HG03378 (cell line): ENCODE measurements at regions not wholly inside any gene's neighbourhood (a gene's known extent, or its start where the extent isn't known, plus 50 kb on each side); places are given as distances from the start of the nearest gene placed in this dataset.
"Not testable (repeated sequence)": the region's sequence is repeated elsewhere in the genome, so short reads cannot be mapped to it uniquely, and the experiment has no call there.

Experiments
- ATAC-seq: cut with Tn5 transposase; IDR thresholded peaks from one replicate; pipeline ENCODE4 v1.9.1; 2021; ENCODE audit warnings: mild to moderate bottlenecking, moderate library complexity; ENCODE audit not compliant: unreplicated experiment

DNA sequence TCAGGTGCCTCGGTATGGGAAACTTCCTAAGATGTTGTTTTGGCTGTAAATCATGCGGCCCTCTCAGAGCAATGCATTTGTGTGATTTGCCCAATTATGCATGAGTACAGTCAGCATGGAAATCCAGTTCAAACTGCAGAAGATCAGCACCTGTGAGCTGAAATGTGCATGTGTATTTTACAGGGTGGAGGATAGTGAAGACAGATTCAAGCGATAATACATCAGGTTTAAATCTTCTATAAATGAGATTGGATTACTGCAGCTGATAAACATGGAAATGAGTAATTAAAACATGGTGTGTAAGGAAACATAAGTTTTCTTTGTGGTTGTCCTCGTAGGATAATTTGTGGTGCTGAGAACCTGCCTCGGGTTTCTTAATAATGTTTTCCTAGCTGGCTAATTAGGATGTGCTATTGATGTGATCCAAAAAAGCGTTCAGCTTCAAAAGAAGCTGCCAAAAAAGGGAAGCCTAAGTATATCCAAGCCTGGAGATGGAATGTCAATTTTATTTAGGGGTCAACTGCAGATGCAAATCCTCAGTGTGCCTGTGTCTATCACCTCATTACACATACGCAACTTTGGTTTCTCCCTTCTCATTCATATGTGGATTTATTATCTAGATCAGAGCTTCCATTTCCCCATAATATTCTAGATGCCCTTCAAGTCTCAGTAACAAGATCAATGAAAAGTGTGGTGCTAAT is 117.1 kb upstream of the CCDC28A start:
- no peak for ATAC-seq

DNA sequence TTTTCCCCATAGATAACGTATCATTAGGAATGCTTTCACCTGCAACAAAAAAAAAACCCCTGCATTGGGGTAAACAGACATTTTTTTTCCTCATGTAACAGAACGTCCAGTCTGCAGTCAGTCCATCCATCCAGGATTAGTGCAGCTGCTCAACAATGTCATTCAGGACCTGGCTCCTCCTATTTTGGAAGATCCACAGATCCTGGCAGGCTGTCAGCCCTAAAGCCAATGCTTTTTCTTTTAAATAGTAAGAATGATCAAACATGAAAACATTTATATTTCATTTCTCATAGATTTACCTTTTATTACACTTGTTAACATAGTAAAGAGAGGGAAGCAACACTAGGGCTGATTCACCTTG is 116.5 kb upstream of the CCDC28A start:
- no peak for ATAC-seq

DNA sequence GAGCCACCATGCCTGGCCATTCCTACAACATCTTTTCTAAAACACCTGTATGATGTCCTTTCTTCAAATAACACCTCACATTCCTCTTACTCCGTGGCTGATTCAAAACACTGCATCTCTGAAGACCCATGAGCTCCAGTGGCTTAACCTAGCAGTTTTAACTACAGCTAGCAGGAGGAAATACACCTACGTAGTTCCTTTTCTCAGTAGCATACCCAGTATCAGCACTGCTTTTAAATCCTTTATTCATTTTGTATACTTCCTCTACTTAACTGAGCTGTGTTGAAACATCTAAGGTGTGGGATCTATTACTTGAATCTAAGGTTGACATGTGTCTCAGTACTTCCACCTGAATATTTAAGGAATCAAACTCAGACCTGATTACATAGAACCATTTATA is 113.6 kb upstream of the CCDC28A start:
- ATAC-seq = no peak

GRCh38 chr6:138662471-138662870 is 111.1 kb upstream of the CCDC28A start:
- ATAC-seq = no peak

- no peak for ATAC-seq
Observed at GRCh38 chr6:138663892-138664291, 109.7 kb upstream of the CCDC28A start.

- ATAC-seq = no peak
Observed at GRCh38 chr6:138664745-138665144, 108.8 kb upstream of the CCDC28A start.

- no peak for ATAC-seq
Observed at GRCh38 chr6:138666636-138667035, 106.9 kb upstream of the CCDC28A start.

DNA sequence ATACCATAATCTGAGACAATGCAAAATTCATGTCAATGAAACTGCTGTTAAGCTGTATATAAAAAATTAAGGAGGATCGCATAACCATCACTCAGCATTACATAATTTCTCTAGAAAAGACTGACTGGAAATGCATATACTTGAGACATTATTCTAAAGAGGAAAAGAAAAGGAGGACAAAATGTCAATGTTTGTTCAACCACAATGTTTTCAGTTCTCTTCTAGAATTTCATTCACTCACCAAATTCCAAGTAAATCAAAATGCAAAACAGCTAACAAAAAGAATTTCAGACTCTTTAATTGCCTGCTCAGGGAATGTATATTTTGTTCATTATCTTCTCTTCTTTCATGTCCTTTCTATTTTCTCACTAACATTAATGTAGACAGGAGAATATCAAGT is 106.2 kb upstream of the CCDC28A start:
- no peak for ATAC-seq

DNA sequence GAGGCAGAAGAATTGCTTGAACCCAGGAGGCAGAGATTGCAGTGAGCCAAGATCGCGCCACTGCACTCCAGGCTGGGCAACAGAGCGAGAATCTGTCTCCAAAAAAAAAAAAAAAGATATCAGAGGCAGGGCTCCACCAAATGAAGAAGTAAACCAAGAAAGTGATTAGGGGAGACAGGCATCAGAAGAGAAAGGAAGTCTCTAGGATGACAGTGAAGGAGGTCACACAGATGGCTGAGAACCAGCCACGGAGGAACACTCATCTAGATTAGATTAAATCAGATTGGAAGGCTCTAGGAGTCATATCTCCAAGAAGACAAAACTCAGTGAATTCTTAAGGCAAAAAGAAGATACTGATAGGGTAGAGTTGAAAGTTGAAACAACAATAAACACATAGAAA is 102.2 kb upstream of the CCDC28A start:
- ATAC-seq = no peak

DNA sequence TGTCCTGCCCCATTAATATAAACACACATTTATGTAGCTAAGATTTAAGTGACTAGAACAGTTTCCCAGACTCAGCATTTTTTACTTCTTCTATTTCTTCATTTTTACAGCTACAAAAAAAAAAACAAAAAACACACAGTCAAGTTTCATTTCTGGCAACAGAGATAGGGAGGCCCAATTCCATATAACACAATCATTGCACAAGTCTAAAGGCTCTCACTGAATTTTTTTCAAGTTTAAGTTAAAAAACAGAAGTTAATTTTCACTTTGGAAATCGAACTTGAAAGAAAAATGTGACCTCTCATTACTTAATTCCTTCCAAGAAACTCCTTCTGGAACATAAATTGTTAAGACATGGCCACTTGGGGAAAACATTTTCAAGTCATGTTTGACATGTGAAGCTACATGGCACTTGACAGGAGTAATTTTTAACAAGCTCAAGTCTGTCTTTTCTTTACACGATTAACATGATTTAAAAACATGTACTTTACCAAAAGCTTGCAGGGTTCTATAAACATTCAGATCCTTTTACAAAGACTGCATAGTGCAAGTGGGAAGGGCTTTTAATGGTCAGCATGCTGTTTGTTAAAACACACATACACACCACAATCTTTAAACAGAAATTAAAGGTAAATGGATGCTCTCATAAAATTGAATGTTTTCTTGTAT is 100.1 kb upstream of the CCDC28A start:
- no peak for ATAC-seq

DNA sequence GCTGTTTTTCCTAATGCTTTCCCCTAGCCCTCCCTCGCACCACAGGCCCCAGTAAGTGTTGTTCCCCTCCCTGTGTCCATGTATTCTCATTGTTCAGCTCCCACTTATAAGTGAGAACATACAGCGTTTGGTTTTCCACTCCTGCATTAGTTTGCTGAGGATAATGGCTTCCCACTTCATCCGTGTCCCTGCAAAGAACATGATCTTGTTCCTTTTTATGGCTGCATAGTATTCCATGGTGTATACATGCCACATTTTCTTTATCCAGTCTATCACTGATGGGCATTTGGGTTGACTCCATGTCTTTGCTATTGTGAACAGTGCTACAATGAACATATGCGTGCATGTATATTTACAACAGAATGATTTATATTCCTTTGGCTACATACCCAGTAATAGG is 99.1 kb upstream of the CCDC28A start:
- ATAC-seq = not testable (repeated sequence)

DNA sequence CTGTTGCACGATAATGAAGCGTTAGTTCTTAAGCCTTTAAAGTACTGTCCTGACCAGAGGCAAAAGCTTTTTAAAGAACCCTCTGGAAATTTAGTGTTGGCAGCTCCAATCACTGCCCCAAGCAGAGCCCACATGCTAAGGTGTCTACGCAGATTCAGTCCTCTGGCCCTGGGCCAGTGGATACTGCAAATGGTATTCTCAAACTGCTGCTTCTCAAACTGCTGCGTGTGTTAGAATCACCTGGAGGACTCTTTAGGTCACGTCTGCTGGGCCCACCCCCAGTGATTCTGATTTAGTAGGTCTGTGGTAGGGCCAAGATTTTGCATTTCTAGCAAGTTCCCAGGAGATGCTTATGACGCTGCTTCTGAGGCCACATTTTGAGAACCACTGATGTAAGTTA is 96.0 kb upstream of the CCDC28A start:
- ATAC-seq = no peak

GRCh38 chr6:138678168-138678567 is 95.4 kb upstream of the CCDC28A start:
- ATAC-seq = no peak

DNA sequence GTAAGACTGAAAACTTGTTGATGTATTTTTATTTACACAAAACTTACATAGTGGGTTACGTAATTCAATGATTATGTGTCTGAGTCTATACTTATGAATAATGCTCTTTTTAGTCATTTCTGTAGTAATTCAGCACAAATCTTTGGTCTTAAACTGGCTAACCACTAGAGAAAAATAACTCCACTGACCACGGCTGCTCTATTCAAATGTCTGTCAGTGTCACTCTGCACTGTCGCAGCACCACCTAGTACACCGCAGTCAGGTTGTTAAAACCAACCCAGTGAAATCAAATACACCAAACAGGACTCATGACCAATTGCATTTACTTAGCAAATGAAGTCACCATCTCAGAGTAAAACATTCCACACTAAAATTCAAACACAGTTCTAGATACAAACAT is 93.5 kb upstream of the CCDC28A start:
- no peak for ATAC-seq

GRCh38 chr6:138681627-138682026 is 91.9 kb upstream of the CCDC28A start:
- no peak for ATAC-seq

- no peak for ATAC-seq
Observed at GRCh38 chr6:138682704-138683527, 90.7 kb upstream of the CCDC28A start.

- no peak for ATAC-seq
Observed at GRCh38 chr6:138685257-138685656, 88.3 kb upstream of the CCDC28A start.

GRCh38 chr6:138685781-138686180 is 87.8 kb upstream of the CCDC28A start:
- ATAC-seq = no peak

GRCh38 chr6:138688580-138688979 is 85.0 kb upstream of the CCDC28A start:
- ATAC-seq = no peak

GRCh38 chr6:138689849-138690248 is 83.7 kb upstream of the CCDC28A start:
- no peak for ATAC-seq

- no peak for ATAC-seq
Observed at GRCh38 chr6:138690975-138691594, 82.5 kb upstream of the CCDC28A start.
